CD4-positive, alpha-beta memory T cell (primary cell): ENCODE measurements at regions not wholly inside any gene's neighbourhood (a gene's known extent, or its start where the extent isn't known, plus 50 kb on each side); places are given as distances from the start of the nearest gene placed in this dataset.
"Not testable (repeated sequence)": the region's sequence is repeated elsewhere in the genome, so short reads cannot be mapped to it uniquely, and the experiment has no call there.

Source experiments
- CTCF ChIA-PET: fragments of 350-600 bp; sonication (Branson Sonifier 250); formaldehyde crosslinking; loops from one replicate; lab custom pipeline; 2021; ENCODE audit warnings: inconsistent platforms; ENCODE audit not compliant: partially characterized antibody; lab: Charles Lee
- POLR2A ChIA-PET: fragments of 350-600 bp; sonication (Branson Sonifier 250); formaldehyde crosslinking; loops from one replicate; lab custom pipeline; 2021; ENCODE audit not compliant: partially characterized antibody; lab: Charles Lee
- DNase-seq, 5 donors: peaks; one replicate each; pipeline versions ENCODE4 v3.0.0 to v3.0.0-alpha.2; 2020 to 2022; ENCODE audit warnings: mixed read lengths in 1 of 5
- H3K27ac ChIP-seq: one replicate; pipeline ENCODE4 v1.7.0; 2013; ENCODE audit warnings: low read depth, low read length
- H3K27me3 ChIP-seq: 2 replicates; pipeline ENCODE4 v1.7.0; 2013; ENCODE audit warnings: mild to moderate bottlenecking, low read length, moderate library complexity; ENCODE audit not compliant: insufficient read depth
- H3K36me3 ChIP-seq: 2 replicates; pipeline ENCODE4 v1.7.0; 2013; ENCODE audit warnings: mild to moderate bottlenecking, low read length, moderate library complexity; ENCODE audit not compliant: insufficient read depth
- H3K4me1 ChIP-seq: 2 replicates; pipeline ENCODE4 v1.7.0; 2013; ENCODE audit warnings: mild to moderate bottlenecking, low read length, moderate library complexity; ENCODE audit not compliant: insufficient read depth
- H3K4me3 ChIP-seq, 2 donors: one replicate each; pipeline ENCODE4 v1.7.0; 2013; ENCODE audit warnings: low read length in 2 of 2, mild to moderate bottlenecking in 1 of 2
- H3K9me3 ChIP-seq, 2 donors: one replicate each; pipeline ENCODE4 v1.7.0; 2013; ENCODE audit warnings: low read length in 2 of 2, control low read depth in 1 of 2; ENCODE audit not compliant: control insufficient read depth in 1 of 2
- H3K27ac Mint-ChIP-seq, 7 donors: one replicate each; pipeline ENCODE4 v1.8.0; 2020 to 2021; ENCODE audit warnings: mixed read lengths in 7 of 7, mild to moderate bottlenecking in 6 of 7, inconsistent platforms in 3 of 7, moderate library complexity in 3 of 7
- H3K27me3 Mint-ChIP-seq, 2 donors: one replicate each; pipeline ENCODE4 v1.8.0; 2020 to 2021; ENCODE audit warnings: mixed read lengths in 2 of 2
- H3K36me3 Mint-ChIP-seq, 2 donors: one replicate each; pipeline ENCODE4 v1.8.0; 2020 to 2021; ENCODE audit warnings: mixed read lengths in 2 of 2, inconsistent platforms in 1 of 2, mild to moderate bottlenecking in 1 of 2
- H3K4me1 Mint-ChIP-seq, 4 donors: one replicate each; pipeline ENCODE4 v1.8.0; 2020 to 2021; ENCODE audit warnings: mixed read lengths in 4 of 4, mild to moderate bottlenecking in 1 of 4
- H3K4me3 Mint-ChIP-seq, 8 donors: one replicate each; pipeline ENCODE4 v1.8.0; 2020 to 2021; ENCODE audit warnings: mixed read lengths in 8 of 8, mild to moderate bottlenecking in 7 of 8, moderate library complexity in 6 of 8, inconsistent platforms in 3 of 8
- H3K9me3 Mint-ChIP-seq, 8 donors: one replicate each; pipeline ENCODE4 v1.8.0; 2020 to 2021; ENCODE audit warnings: mixed read lengths in 8 of 8, mild to moderate bottlenecking in 5 of 8, inconsistent platforms in 3 of 8, moderate library complexity in 1 of 8
- intact Hi-C: fragments of 100-400 bp; cut with micrococcal nuclease; formaldehyde crosslinking; loops from one replicate; pipeline ENCODE4 v1.15.1; 2023

- H3K4me3 Mint-ChIP-seq: no peak overlapping the region
- DNase-seq: no peak
- ChIA-PET POLR2A (no interaction called here), CTCF (no interaction called here)
- no peaks in the 10 kb centered on the region for H3K36me3 ChIP-seq
- no peak overlapping the region for H3K27ac ChIP-seq
- H3K27ac Mint-ChIP-seq: no peak overlapping the region
- H3K9me3 Mint-ChIP-seq: no peaks in the 10 kb centered on the region
- H3K4me3 ChIP-seq: no peak overlapping the region
- H3K4me1 Mint-ChIP-seq: peaks cover 9 to 10% (median 9%) of the 10 kb centered on the region in 4 donors
- peaks cover 3% of the 10 kb centered on the region for H3K4me1 ChIP-seq
- H3K9me3 ChIP-seq: no peaks in the 10 kb centered on the region
- H3K27me3 Mint-ChIP-seq: no peaks in the 10 kb centered on the region
- H3K27me3 ChIP-seq: no peaks in the 10 kb centered on the region
- intact Hi-C loops: no loop called here
- no peaks in the 10 kb centered on the region for H3K36me3 Mint-ChIP-seq
These were observed 268.0 kb upstream of the TBL1XR1 start for GRCh38 chr3:177465257-177465642.

GRCh38 chr3:177466074-177466473 is 268.8 kb upstream of the TBL1XR1 start:
- peak overlapping the region in 1 of 7 donors; percentile 13 for H3K27ac Mint-ChIP-seq
- POLR2A ChIA-PET: no interaction called here

GRCh38 chr3:177466622-177467021 is 269.3 kb upstream of the TBL1XR1 start:
- H3K36me3 Mint-ChIP-seq, POLR2A ChIA-PET, H3K9me3 Mint-ChIP-seq: not testable (repeated sequence)

More at GRCh38 chr3:177466074-177466473, 268.8 kb upstream of the TBL1XR1 start:
- Histone ChIP-seq H3K27me3 (no peaks in the 10 kb centered on the region), H3K9me3 (no peaks in the 10 kb centered on the region), H3K27ac (no peak overlapping the region), H3K4me3 (no peak overlapping the region), H3K4me1 (peaks cover 3% of the 10 kb centered on the region), H3K36me3 (no peaks in the 10 kb centered on the region)
- no peak for DNase-seq
- peaks cover 9 to 10% (median 9%) of the 10 kb centered on the region in 4 donors for H3K4me1 Mint-ChIP-seq
- H3K27me3 Mint-ChIP-seq: no peaks in the 10 kb centered on the region
- intact Hi-C loops: no loop called here
- no peaks in the 10 kb centered on the region for H3K9me3 Mint-ChIP-seq
- no peak overlapping the region for H3K4me3 Mint-ChIP-seq
- no peaks in the 10 kb centered on the region for H3K36me3 Mint-ChIP-seq
- CTCF ChIA-PET: interaction anchor here (1.3 kb wide), 1 partner anchor 8 kb away, joined by 3 read pairs; no protein-coding TSS in a partner anchor

GRCh38 chr3:177467247-177467985 is 270.1 kb upstream of the TBL1XR1 start:
- Mint-ChIP-seq H3K4me3 (no peak overlapping the region), H3K36me3 (no peaks in the 10 kb centered on the region), H3K27me3 (no peaks in the 10 kb centered on the region), H3K4me1 (peaks cover 9 to 13% (median 9%) of the 10 kb centered on the region in 4 donors), H3K27ac (no peak overlapping the region), H3K9me3 (no peaks in the 10 kb centered on the region)
- Histone ChIP-seq H3K27ac (no peak overlapping the region), H3K27me3 (no peaks in the 10 kb centered on the region), H3K36me3 (no peaks in the 10 kb centered on the region), H3K9me3 (no peaks in the 10 kb centered on the region), H3K4me1 (peaks cover 3% of the 10 kb centered on the region), H3K4me3 (no peak overlapping the region)
- POLR2A ChIA-PET: no interaction called here
- CTCF ChIA-PET: interaction anchor here (1.3 kb wide), 1 partner anchor 10 kb away, joined by 3 read pairs; no protein-coding TSS in a partner anchor
- intact Hi-C loops: no loop called here
- DNase-seq: no peak

More at GRCh38 chr3:177466622-177467021, 269.3 kb upstream of the TBL1XR1 start:
- CTCF ChIA-PET: interaction anchor here (1.3 kb wide), 1 partner anchor 9 kb away, joined by 3 read pairs; no protein-coding TSS in a partner anchor
- H3K4me1 Mint-ChIP-seq: peaks cover 9 to 11% (median 9%) of the 10 kb centered on the region in 4 donors
- H3K27ac ChIP-seq, H3K27me3 Mint-ChIP-seq, H3K36me3 ChIP-seq, H3K9me3 ChIP-seq, DNase-seq, H3K4me1 ChIP-seq, intact Hi-C loops, H3K4me3 ChIP-seq, H3K27me3 ChIP-seq, H3K4me3 Mint-ChIP-seq, H3K27ac Mint-ChIP-seq: not testable (repeated sequence)

GRCh38 chr3:177468331-177468730 is 271.0 kb upstream of the TBL1XR1 start:
- H3K27me3 ChIP-seq: no peaks in the 10 kb centered on the region
- CTCF ChIA-PET: no interaction called here
- Mint-ChIP-seq H3K4me3 (no peak overlapping the region), H3K27me3 (no peaks in the 10 kb centered on the region), H3K4me1 (peaks cover 9 to 13% (median 9%) of the 10 kb centered on the region in 4 donors), H3K9me3 (no peaks in the 10 kb centered on the region), H3K36me3 (no peaks in the 10 kb centered on the region), H3K27ac (peak overlapping the region in 1 of 7 donors; percentile 71)
- intact Hi-C loops: loop anchor here (2.0 kb wide), 1 partner anchor 20 kb away; no protein-coding TSS in a partner anchor
- H3K27ac ChIP-seq: no peak overlapping the region
- peaks cover 3% of the 10 kb centered on the region for H3K4me1 ChIP-seq
- DNase-seq: no peak
- H3K36me3 ChIP-seq: no peaks in the 10 kb centered on the region
- no peaks in the 10 kb centered on the region for H3K9me3 ChIP-seq
- H3K4me3 ChIP-seq: no peak overlapping the region
- POLR2A ChIA-PET: no interaction called here

GRCh38 chr3:177468816-177469215 is 271.5 kb upstream of the TBL1XR1 start:
- CTCF ChIA-PET: no interaction called here
- H3K4me3 ChIP-seq: no peak overlapping the region
- no peak overlapping the region for H3K27ac ChIP-seq
- no peaks in the 10 kb centered on the region for H3K27me3 ChIP-seq
- Mint-ChIP-seq H3K4me1 (peaks cover 7 to 12% (median 8%) of the 10 kb centered on the region in 4 donors), H3K9me3 (no peaks in the 10 kb centered on the region), H3K36me3 (no peaks in the 10 kb centered on the region), H3K27me3 (no peaks in the 10 kb centered on the region), H3K27ac (no peak overlapping the region), H3K4me3 (no peak overlapping the region)
- peaks cover 1% of the 10 kb centered on the region for H3K4me1 ChIP-seq
- H3K9me3 ChIP-seq: no peaks in the 10 kb centered on the region
- intact Hi-C loops: loop anchor here (2.0 kb wide), 1 partner anchor 20 kb away; no protein-coding TSS in a partner anchor
- no peaks in the 10 kb centered on the region for H3K36me3 ChIP-seq
- DNase-seq: no peak
- POLR2A ChIA-PET: no interaction called here

- H3K27ac Mint-ChIP-seq: no peak overlapping the region
- H3K36me3 ChIP-seq: no peaks in the 10 kb centered on the region
- no peaks in the 10 kb centered on the region for H3K36me3 Mint-ChIP-seq
- no peak for DNase-seq
- H3K9me3 Mint-ChIP-seq: no peaks in the 10 kb centered on the region
- no peaks in the 10 kb centered on the region for H3K4me1 ChIP-seq
- ChIA-PET POLR2A (no interaction called here), CTCF (no interaction called here)
- no peak overlapping the region for H3K4me3 ChIP-seq
- no peaks in the 10 kb centered on the region for H3K27me3 ChIP-seq
- no peaks in the 10 kb centered on the region for H3K9me3 ChIP-seq
- intact Hi-C loops: loop anchor here (2.0 kb wide), 1 partner anchor 20 kb away; no protein-coding TSS in a partner anchor
- H3K27me3 Mint-ChIP-seq: no peaks in the 10 kb centered on the region
- no peak overlapping the region for H3K4me3 Mint-ChIP-seq
- peaks cover 3 to 9% (median 4%) of the 10 kb centered on the region in 4 donors for H3K4me1 Mint-ChIP-seq
- no peak overlapping the region for H3K27ac ChIP-seq
These were observed 271.9 kb upstream of the TBL1XR1 start for GRCh38 chr3:177469216-177469615.
